SK-N-SH (cell line): ENCODE measurements at regions not wholly inside any gene's neighbourhood (a gene's known extent, or its start where the extent isn't known, plus 50 kb on each side); places are given as distances from the start of the nearest gene placed in this dataset.

Source experiments
- CTCF ChIA-PET: fragments of 300-600, 350-600 bp; formaldehyde crosslinking; extraction: SDS; loops from one replicate; lab custom pipeline; 2021; lab: Yijun Ruan, JAX
- POLR2A ChIA-PET: fragments of 350-600 bp; sonication (Branson Sonifier 250); formaldehyde crosslinking; extraction: SDS; loops from one replicate; lab custom pipeline; 2020; ENCODE audit warnings: antibody characterized with exemption, inconsistent platforms; lab: Yijun Ruan, JAX
- DNase-seq: peaks from one replicate; pipeline ENCODE4 v3.0.0; 2012
- H2AFZ ChIP-seq: fragments of 200-600 bp; sonication (generic); 2 replicates; pipeline ENCODE4 v1.8.1; 2016; ENCODE audit warnings: antibody characterized with exemption, mild to moderate bottlenecking, low read depth
- H3F3A ChIP-seq: fragments of 200-600 bp; sonication (generic); replicated peaks from 2 replicates; pipeline ENCODE3; 2016; ENCODE audit warnings: antibody characterized with exemption, mild to moderate bottlenecking; ENCODE audit not compliant: insufficient read depth
- H3K27ac ChIP-seq, 2 experiments: fragments of 200-500 bp in 1 of 2; fragments of 200-600 bp in 1 of 2; sonication (Bioruptor generic) in 1 of 2; sonication (generic), shearing (Covaris generic) in 1 of 2; 2 replicates each; pipeline versions ENCODE4 v1.5.1 to v1.6.1; 2014 to 2016; ENCODE audit warnings: low read depth in 2 of 2, inconsistent platforms in 1 of 2, low read length in 1 of 2, mild to moderate bottlenecking in 1 of 2, mixed read lengths in 1 of 2
- H3K27me3 ChIP-seq: fragments of 200-600 bp; sonication (generic), shearing (Covaris generic); 2 replicates; pipeline ENCODE4 v1.6.1; 2016; ENCODE audit warnings: mixed run types; ENCODE audit not compliant: insufficient read depth
- H3K36me3 ChIP-seq, 2 experiments: fragments of 200-500 bp in 1 of 2; fragments of 200-600 bp in 1 of 2; sonication (Bioruptor generic) in 1 of 2; sonication (generic) in 1 of 2; replicated peaks in 1 of 2; 2 replicates each; pipeline versions ENCODE3 to v1.5.1; 2014 to 2016; ENCODE audit warnings: low read length in 1 of 2, mild to moderate bottlenecking in 1 of 2; ENCODE audit not compliant: insufficient read depth in 2 of 2, control insufficient read depth in 1 of 2
- H3K4me1 ChIP-seq, 2 experiments: fragments of 200-500 bp in 1 of 2; fragments of 200-600 bp in 1 of 2; sonication (Bioruptor generic) in 1 of 2; sonication (generic), shearing (Covaris generic) in 1 of 2; 2 replicates each; pipeline versions ENCODE4 v1.5.1 to v1.6.1; 2014 to 2016; ENCODE audit warnings: low read depth in 1 of 2, low read length in 1 of 2, mixed run types in 1 of 2; ENCODE audit not compliant: insufficient read depth in 2 of 2, control insufficient read depth in 1 of 2
- H3K4me2 ChIP-seq: fragments of 200-600 bp; sonication (generic), shearing (Covaris generic); 2 replicates; pipeline ENCODE4 v1.6.1; 2017; ENCODE audit warnings: mixed run types
- H3K4me3 ChIP-seq, 2 experiments: fragments of 200-500 bp in 1 of 2; fragments of 200-600 bp in 1 of 2; sonication (Bioruptor generic) in 1 of 2; sonication (generic), shearing (Covaris generic) in 1 of 2; 2 replicates each; pipeline versions ENCODE4 v1.5.1 to v1.8.1; 2014 to 2016; ENCODE audit warnings: low read depth in 2 of 2, inconsistent platforms in 1 of 2, low read length in 1 of 2, mild to moderate bottlenecking in 1 of 2, mixed read lengths in 1 of 2, moderate library complexity in 1 of 2
- H3K79me2 ChIP-seq: fragments of 200-600 bp; sonication (generic); 2 replicates; pipeline ENCODE4 v1.8.1; 2017; ENCODE audit warnings: mild to moderate bottlenecking; ENCODE audit not compliant: insufficient read depth
- H3K9ac ChIP-seq: fragments of 200-600 bp; sonication (generic); 2 replicates; pipeline ENCODE4 v1.6.1; 2017; ENCODE audit warnings: mixed run types
- H3K9me2 ChIP-seq: fragments of 200-600 bp; sonication (generic); 2 replicates; pipeline ENCODE4 v1.6.1; 2017; ENCODE audit warnings: mixed run types
- H3K9me3 ChIP-seq: fragments of 200-600 bp; sonication (generic); 2 replicates; pipeline ENCODE4 v1.6.1; 2017; ENCODE audit warnings: mixed run types, mild to moderate bottlenecking, moderate library complexity
- H4K20me1 ChIP-seq: fragments of 200-600 bp; sonication (generic); 2 replicates; pipeline ENCODE4 v1.6.1; 2017; ENCODE audit warnings: mild to moderate bottlenecking, mixed run types; ENCODE audit not compliant: insufficient read depth
- CHD2 ChIP-seq: fragments of 150-350 bp; IDR thresholded peaks from 2 replicates; pipeline ENCODE4 v1.6.1; 2018; ENCODE audit warnings: low read length; ENCODE audit not compliant: partially characterized antibody
- ELF1 ChIP-seq: IDR thresholded peaks from 2 replicates; pipeline ENCODE4 v1.4.0; 2012
- EP300 ChIP-seq, 2 experiments: IDR thresholded peaks; 2 replicates each; pipeline versions ENCODE4 v1.4.0 to v1.6.1; 2012; ENCODE audit warnings: borderline replicate concordance in 1 of 2, low read depth in 1 of 2, low read length in 1 of 2
- FOSL2 ChIP-seq: IDR thresholded peaks from 2 replicates; pipeline ENCODE4 v1.4.0; 2012; ENCODE audit warnings: low read depth, mild to moderate bottlenecking, moderate library complexity, borderline replicate concordance
- GATA2 ChIP-seq: sonication (generic); formaldehyde crosslinking; IDR thresholded peaks from 2 replicates; pipeline ENCODE4 v1.5.0; 2020; ENCODE audit warnings: mild to moderate bottlenecking, missing genetic modification reagents
- JUND ChIP-seq: IDR thresholded peaks from 2 replicates; pipeline ENCODE4 v1.4.0; 2012
- MEF2A ChIP-seq: IDR thresholded peaks from 2 replicates; pipeline ENCODE4 v1.4.0; 2012; ENCODE audit warnings: low read depth, borderline replicate concordance
- NFIC ChIP-seq: IDR thresholded peaks from 2 replicates; pipeline ENCODE4 v1.4.0; 2012; ENCODE audit warnings: borderline replicate concordance
- POLR2AphosphoS5 ChIP-seq: IDR thresholded peaks from 2 replicates; pipeline ENCODE4 v1.6.1; 2012; ENCODE audit warnings: low read depth, low read length
- RCOR1 ChIP-seq: fragments of 150-350 bp; IDR thresholded peaks from 2 replicates; pipeline ENCODE4 v1.6.1; 2017; ENCODE audit warnings: antibody characterized with exemption, low read length
- RFX5 ChIP-seq: IDR thresholded peaks from 2 replicates; pipeline ENCODE4 v1.6.1; 2012; ENCODE audit warnings: mild to moderate bottlenecking, improper control_type of control experiment, low read length
- SMC3 ChIP-seq: IDR thresholded peaks from 2 replicates; pipeline ENCODE4 v1.6.1; 2012; ENCODE audit warnings: low read depth, low read length, improper control_type of control experiment
- TEAD4 ChIP-seq: IDR thresholded peaks from 2 replicates; pipeline ENCODE4 v1.4.0; 2012; ENCODE audit warnings: mild to moderate bottlenecking, borderline replicate concordance; ENCODE audit not compliant: insufficient read depth
- WGBS: methylation state at CpG from one replicate; pipeline ENCODE4 v1.1.6; 2017; ENCODE audit warnings: low lambda C conversion rate; 5-methylcytosine and 5-hydroxymethylcytosine counted together
- TF ChIP-seq, protein P1 (sequence below): IDR thresholded peaks from 2 replicates; pipeline ENCODE4 v1.4.0; 2012; ENCODE audit warnings: low read depth
- TF ChIP-seq, protein P2 (sequence below): IDR thresholded peaks from 2 replicates; pipeline ENCODE4 v1.4.0; 2012; ENCODE audit warnings: low read depth, borderline replicate concordance

DNA sequence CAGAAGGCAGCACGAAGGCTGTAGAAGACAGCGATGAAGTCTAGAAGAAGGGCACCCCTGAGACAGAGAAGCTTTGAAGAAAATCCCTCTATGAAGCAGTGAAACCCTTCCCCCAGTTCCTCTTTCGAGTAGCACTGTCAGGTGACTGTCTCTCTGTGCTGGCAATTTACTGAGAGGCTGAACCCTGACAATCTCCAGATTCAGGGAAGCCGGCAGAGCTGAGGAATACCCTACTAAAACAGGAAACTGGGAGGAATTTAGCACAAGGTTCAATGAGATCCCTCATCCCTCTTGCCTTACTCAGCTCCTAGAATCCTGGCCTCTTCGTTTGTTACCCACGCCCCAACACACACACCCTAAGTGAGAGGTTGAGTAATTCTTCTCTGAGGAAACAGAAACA lies 239.7 kb upstream of the NOCT start:
- Histone ChIP-seq H3K4me3 (no peak overlapping the region), H3K27me3 (no peaks in the 10 kb centered on the region; the same call in 1 of the 2 replicates), H3K4me1 (peaks cover 0 to 5% of the 10 kb centered on the region in 2 experiments; a peak in 1 of 4 replicates), H3K9me2 (no peaks in the 10 kb centered on the region), H3K9me3 (no peaks in the 10 kb centered on the region; the same call in 1 of the 2 replicates), H3K79me2 (no peaks in the 10 kb centered on the region), H2AFZ (no peak overlapping the region), H3K36me3 (no peaks in the 10 kb centered on the region), H3K4me2 (no peak overlapping the region), H3K27ac (no peak overlapping the region), H3F3A (no peaks in the 10 kb centered on the region), H3K9ac (no peak overlapping the region), H4K20me1 (no peaks in the 10 kb centered on the region)
- WGBS = 49% methylated on average over 6 of the region's 6 CpGs
- ChIA-PET CTCF (no interaction called here), POLR2A (interaction anchor here (0.9 kb wide), 1 partner anchor 51 kb away, joined by 3 read pairs; no protein-coding TSS in a partner anchor)
- DNase-seq = no peak
- no peak for TF ChIP-seq POLR2AphosphoS5
- TF ChIP-seq, protein P1, sequence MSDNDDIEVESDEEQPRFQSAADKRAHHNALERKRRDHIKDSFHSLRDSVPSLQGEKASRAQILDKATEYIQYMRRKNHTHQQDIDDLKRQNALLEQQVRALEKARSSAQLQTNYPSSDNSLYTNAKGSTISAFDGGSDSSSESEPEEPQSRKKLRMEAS = no peak

DNA sequence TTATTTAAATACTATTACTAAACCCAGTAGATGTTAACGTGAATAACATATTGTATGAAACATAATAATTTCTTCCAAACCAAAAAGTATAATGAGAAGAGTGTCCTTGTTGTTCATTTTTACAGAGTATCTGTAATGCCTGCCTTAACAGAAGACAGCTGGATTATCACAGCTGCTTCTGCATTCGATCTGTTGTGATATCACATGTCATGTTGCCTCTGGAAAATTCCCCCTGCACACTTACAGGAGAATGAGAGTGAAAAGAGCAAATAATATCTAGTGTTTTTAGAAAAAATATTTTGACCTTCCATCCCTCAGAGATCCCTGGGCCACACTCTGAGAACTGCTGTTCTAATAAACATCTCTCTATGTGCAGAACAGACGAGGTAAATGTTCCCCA lies 240.1 kb upstream of the NOCT start:
- no peak overlapping the region for H3K4me3 ChIP-seq
- H3K27ac ChIP-seq = no peak overlapping the region
- no peak overlapping the region for H3K9ac ChIP-seq
- H3K36me3 ChIP-seq = no peaks in the 10 kb centered on the region
- H3K9me3 ChIP-seq = no peaks in the 10 kb centered on the region; the same call in 1 of the 2 replicates
- H3K9me2 ChIP-seq = no peaks in the 10 kb centered on the region
- no peaks in the 10 kb centered on the region; the same call in 1 of the 2 replicates for H3K27me3 ChIP-seq
- no peak for DNase-seq
- TF ChIP-seq, protein P2, sequence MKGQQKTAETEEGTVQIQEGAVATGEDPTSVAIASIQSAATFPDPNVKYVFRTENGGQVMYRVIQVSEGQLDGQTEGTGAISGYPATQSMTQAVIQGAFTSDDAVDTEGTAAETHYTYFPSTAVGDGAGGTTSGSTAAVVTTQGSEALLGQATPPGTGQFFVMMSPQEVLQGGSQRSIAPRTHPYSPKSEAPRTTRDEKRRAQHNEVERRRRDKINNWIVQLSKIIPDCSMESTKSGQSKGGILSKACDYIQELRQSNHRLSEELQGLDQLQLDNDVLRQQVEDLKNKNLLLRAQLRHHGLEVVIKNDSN = no peak
- TF ChIP-seq NFIC (no peak), GATA2 (no peak), POLR2AphosphoS5 (no peak), MEF2A (no peak), EP300 (IDR thresholded peaks at IDR 0.05; ENCODE audit: borderline replicate concordance in 1 of 2, low read depth in 1 of 2, low read length in 1 of 2) (no peak), RFX5 (no peak), FOSL2 (no peak), SMC3 (no peak), JUND (no peak), ELF1 (no peak), TEAD4 (no peak), CHD2 (no peak), RCOR1 (no peak)
- H3F3A ChIP-seq = no peaks in the 10 kb centered on the region
- no peaks in the 10 kb centered on the region for H3K79me2 ChIP-seq
- ChIA-PET POLR2A (interaction anchor here (0.9 kb wide), 1 partner anchor 51 kb away, joined by 3 read pairs; no protein-coding TSS in a partner anchor), CTCF (interaction anchor here (0.6 kb wide), 1 partner anchor 237 kb away, joined by 3 read pairs; no protein-coding TSS in a partner anchor)
- no peak overlapping the region for H2AFZ ChIP-seq
- no peaks in the 10 kb centered on the region for H4K20me1 ChIP-seq
- WGBS = 34% methylated on average over 3 of the region's 3 CpGs
- H3K4me1 ChIP-seq = peaks cover 0 to 5% of the 10 kb centered on the region in 2 experiments; a peak in 1 of 4 replicates
- no peak overlapping the region for H3K4me2 ChIP-seq
